ENCODE measurements at regions not wholly inside any gene's neighbourhood (a gene's known extent, or its start where the extent isn't known, plus 50 kb on each side); places are given as distances from the start of the nearest gene placed in this dataset.

DNA sequence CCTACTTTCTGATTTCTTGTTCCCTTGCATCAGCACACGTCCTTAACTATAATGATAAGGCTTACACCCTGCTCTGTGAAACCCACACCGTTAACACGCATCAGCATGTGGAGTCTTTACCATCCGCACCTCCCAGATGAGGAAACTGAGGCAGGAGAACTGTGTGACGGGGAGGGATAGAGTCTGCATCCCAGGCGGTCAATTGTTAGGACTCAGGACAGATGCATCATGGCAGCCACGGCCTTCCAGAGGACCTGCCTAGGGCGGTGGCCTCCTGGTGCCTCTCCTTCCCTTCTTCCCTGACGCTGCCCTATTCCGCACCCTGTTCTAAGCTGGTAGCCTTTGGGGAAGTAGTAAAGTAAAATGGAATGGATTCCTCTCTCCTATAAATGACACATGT lies 326.0 kb downstream of the TEX29 start:
- intact Hi-C loops (cut with DNase I), result no loop called here
- H3K4me3 ChIP-seq, result no peak overlapping the region
- TF ChIP-seq POLR2A (IDR thresholded peaks at IDR 0.05), result no peak
- TF ChIP-seq, protein P1, sequence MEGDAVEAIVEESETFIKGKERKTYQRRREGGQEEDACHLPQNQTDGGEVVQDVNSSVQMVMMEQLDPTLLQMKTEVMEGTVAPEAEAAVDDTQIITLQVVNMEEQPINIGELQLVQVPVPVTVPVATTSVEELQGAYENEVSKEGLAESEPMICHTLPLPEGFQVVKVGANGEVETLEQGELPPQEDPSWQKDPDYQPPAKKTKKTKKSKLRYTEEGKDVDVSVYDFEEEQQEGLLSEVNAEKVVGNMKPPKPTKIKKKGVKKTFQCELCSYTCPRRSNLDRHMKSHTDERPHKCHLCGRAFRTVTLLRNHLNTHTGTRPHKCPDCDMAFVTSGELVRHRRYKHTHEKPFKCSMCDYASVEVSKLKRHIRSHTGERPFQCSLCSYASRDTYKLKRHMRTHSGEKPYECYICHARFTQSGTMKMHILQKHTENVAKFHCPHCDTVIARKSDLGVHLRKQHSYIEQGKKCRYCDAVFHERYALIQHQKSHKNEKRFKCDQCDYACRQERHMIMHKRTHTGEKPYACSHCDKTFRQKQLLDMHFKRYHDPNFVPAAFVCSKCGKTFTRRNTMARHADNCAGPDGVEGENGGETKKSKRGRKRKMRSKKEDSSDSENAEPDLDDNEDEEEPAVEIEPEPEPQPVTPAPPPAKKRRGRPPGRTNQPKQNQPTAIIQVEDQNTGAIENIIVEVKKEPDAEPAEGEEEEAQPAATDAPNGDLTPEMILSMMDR (IDR thresholded peaks at IDR 0.05), result no peak
- H3K27ac ChIP-seq, result no peak overlapping the region
- 90% methylated on average over 6 of the region's 10 CpGs for WGBS (ENCODE audit: insufficient coverage, low coverage, low lambda C conversion rate, missing lambda C conversion rate)
- no peaks in the 10 kb centered on the region for H3K4me1 ChIP-seq
- ATAC-seq (no peak), DNase-seq (peak in 1 of 3 donors; percentile 22)
- H3K9me3 ChIP-seq, result no peaks in the 10 kb centered on the region
- H3K36me3 ChIP-seq, result no peaks in the 10 kb centered on the region
- H3K27me3 ChIP-seq, result no peaks in the 10 kb centered on the region

DNA sequence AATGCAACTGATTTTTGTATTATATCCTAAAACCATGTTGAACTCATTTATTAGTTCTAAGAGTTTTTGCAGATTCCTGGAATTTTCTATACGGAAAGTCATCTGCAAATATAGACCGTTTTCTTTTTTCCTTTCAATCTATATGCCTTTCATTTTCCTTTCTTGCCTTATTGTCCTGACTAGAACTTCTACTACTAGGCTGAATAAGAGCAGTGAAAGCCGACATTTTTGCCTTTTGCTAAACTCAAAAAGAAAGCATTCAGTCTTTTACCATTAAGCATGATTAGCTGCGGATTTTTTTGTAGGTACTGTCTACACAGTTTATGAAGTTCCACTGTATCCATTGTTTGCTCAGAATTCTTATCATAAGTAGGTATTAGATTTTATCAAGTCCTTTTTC lies 328.4 kb downstream of the TEX29 start:
- 84% methylated on average over 4 of the region's 4 CpGs for WGBS (ENCODE audit: insufficient coverage, low coverage, low lambda C conversion rate, missing lambda C conversion rate)
- ATAC-seq, result no peak
- Histone ChIP-seq H3K27me3 (no peaks in the 10 kb centered on the region), H3K9me3 (no peaks in the 10 kb centered on the region), H3K4me1 (no peaks in the 10 kb centered on the region), H3K27ac (no peak overlapping the region), H3K4me3 (no peak overlapping the region), H3K36me3 (no peaks in the 10 kb centered on the region)
- no peak for TF ChIP-seq POLR2A (IDR thresholded peaks at IDR 0.05)
- TF ChIP-seq, protein P1 (IDR thresholded peaks at IDR 0.05), result no peak
- DNase-seq, result no peak
- intact Hi-C loops (cut with DNase I), result no loop called here

DNA sequence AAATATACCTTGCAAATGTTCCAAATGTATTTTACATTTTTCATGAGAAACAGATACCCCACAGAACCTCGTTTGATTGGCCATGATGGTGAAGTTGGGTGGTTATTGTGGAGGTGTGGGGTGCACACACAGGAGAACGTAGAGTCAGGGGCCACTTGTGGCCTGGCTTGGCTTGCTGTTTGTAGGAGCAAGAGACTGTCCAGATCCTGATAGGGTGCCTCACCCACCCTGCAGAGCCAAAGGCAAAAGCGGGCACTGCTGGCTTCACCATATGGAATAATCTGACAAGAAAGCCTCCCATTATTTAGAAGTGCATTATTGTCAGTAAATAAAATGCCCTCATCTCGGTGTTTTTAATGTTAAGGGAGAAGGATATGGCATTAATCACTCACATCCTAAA lies 330.2 kb downstream of the TEX29 start:
- TF ChIP-seq POLR2A (IDR thresholded peaks at IDR 0.05), result no peak
- TF ChIP-seq, protein P1 (IDR thresholded peaks at IDR 0.05), result no peak
- no peak for ATAC-seq
- no peaks in the 10 kb centered on the region for H3K36me3 ChIP-seq
- no peak overlapping the region for H3K4me3 ChIP-seq
- H3K9me3 ChIP-seq, result no peaks in the 10 kb centered on the region
- intact Hi-C loops (cut with DNase I), result no loop called here
- H3K27ac ChIP-seq, result no peak overlapping the region
- peak in 1 of 3 donors; percentile 11 for DNase-seq
- H3K4me1 ChIP-seq, result no peaks in the 10 kb centered on the region
- 57% methylated on average over 4 of the region's 4 CpGs for WGBS (ENCODE audit: insufficient coverage, low coverage, low lambda C conversion rate, missing lambda C conversion rate)
- no peaks in the 10 kb centered on the region for H3K27me3 ChIP-seq

DNA sequence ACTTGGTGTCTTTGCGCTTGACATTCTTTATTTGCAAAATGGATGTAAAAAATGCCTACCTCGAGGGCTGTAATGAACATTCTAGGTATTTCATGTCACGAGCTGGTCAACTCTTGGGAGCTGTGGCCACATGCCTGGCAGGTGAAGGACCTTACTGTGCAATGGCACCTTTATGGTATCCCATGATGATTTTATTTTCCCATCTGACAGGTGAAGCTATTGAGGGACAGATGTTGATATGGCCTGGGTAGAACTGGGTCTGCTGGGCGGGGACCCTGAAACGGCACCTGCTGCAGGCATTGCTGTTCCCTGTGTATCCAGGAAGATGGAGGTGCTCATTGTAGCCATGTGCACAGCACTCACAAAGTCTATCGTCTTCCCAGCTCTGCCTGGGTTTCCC lies 332.2 kb downstream of the TEX29 start:
- DNase-seq, result peak in 1 of 3 donors; percentile 13
- WGBS (ENCODE audit: insufficient coverage, low coverage, low lambda C conversion rate, missing lambda C conversion rate), result 63% methylated on average over 3 of the region's 6 CpGs

DNA sequence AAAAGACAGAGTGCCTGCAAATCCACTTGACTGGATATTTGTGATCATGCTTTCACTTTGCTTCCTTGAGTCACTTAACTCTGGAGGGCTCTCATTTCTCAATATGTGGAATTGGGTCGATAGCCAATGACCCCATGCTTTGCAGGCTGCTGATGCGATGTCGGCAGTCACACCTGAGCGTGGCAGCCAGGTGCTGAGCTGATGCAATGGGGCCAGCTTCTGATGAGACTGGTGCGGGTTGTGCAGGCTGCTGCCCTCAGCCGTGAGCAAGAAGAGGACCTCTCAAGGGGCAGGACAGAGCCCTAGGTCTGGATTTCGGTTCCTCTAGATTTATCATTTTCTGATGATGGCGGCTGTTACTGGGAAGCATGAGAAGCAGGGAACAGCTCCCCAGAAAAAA lies 334.1 kb downstream of the TEX29 start:
- DNase-seq, result peak in 1 of 3 donors; percentile 15
- intact Hi-C loops (cut with DNase I), result no loop called here
- WGBS (ENCODE audit: insufficient coverage, low coverage, low lambda C conversion rate, missing lambda C conversion rate), result 85% methylated on average over 8 of the region's 8 CpGs
- Histone ChIP-seq H3K4me1 (peaks cover 0 to 6% (median 0%) of the 10 kb centered on the region in 4 donors), H3K27ac (no peak overlapping the region), H3K9me3 (no peaks in the 10 kb centered on the region), H3K4me3 (no peak overlapping the region), H3K36me3 (no peaks in the 10 kb centered on the region), H3K27me3 (no peaks in the 10 kb centered on the region)
- TF ChIP-seq POLR2A (IDR thresholded peaks at IDR 0.05), result no peak
- TF ChIP-seq, protein P1 (IDR thresholded peaks at IDR 0.05), result no peak
- ATAC-seq, result no peak

More for the DNA sequence above, 332.2 kb downstream of the TEX29 start:
- TF ChIP-seq POLR2A (IDR thresholded peaks at IDR 0.05), result no peak
- no peak overlapping the region for H3K4me3 ChIP-seq
- H3K36me3 ChIP-seq, result no peaks in the 10 kb centered on the region
- no peak overlapping the region for H3K27ac ChIP-seq
- H3K4me1 ChIP-seq, result no peaks in the 10 kb centered on the region
- ATAC-seq, result no peak
- intact Hi-C loops (cut with DNase I), result no loop called here
- no peaks in the 10 kb centered on the region for H3K27me3 ChIP-seq
- no peaks in the 10 kb centered on the region for H3K9me3 ChIP-seq
